GM19351 (cell line): ENCODE measurements at regions not wholly inside any gene's neighbourhood (a gene's known extent, or its start where the extent isn't known, plus 50 kb on each side); places are given as distances from the start of the nearest gene placed in this dataset.
"Not testable (repeated sequence)": the region's sequence is repeated elsewhere in the genome, so short reads cannot be mapped to it uniquely, and the experiment has no call there.

ENCODE experiments used
- ATAC-seq: cut with Tn5 transposase; IDR thresholded peaks from one replicate; pipeline ENCODE4 v1.9.1; 2021; ENCODE audit warnings: mild to moderate bottlenecking, moderate library complexity; ENCODE audit not compliant: unreplicated experiment

GRCh38 chr1:118575060-118575459 lies 390.0 kb upstream of the SPAG17 start:
- no peak for ATAC-seq

DNA sequence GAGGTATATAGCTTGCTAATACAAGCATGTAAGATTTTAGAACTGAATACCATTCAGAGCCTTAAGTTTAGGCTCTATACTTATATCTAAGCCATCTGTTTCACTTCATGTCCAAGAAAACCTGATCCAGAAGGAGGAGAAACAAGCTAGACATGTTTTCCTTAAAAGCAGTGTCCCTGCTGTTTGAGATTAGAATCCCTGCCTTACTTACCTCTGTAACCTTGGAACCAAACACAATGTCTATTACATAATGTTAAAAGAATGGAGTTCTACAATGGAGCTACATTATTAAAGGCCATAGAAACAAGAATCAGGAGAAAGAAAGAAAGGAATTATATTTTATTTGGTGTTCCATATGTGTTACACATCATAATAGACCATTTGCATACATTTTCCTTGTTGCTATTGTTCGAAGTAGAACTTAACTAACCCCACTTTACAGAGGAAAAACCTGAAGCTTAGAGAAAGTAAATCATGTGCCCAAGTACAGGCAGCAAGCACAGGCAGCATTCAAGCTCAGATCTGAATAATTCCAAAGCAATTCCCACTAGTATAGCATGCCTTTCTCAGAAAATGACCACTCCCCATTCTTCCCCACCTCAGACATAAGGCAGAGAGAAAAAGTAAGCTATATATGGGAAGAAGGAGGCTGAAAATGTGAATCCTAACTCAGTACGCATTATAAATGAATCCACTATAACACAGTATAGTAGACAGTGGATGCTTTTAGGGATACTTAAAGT lies 380.1 kb upstream of the SPAG17 start:
- no peak for ATAC-seq

GRCh38 chr1:118563981-118564951 lies 379.2 kb upstream of the SPAG17 start:
- peak; percentile 60 for ATAC-seq

DNA sequence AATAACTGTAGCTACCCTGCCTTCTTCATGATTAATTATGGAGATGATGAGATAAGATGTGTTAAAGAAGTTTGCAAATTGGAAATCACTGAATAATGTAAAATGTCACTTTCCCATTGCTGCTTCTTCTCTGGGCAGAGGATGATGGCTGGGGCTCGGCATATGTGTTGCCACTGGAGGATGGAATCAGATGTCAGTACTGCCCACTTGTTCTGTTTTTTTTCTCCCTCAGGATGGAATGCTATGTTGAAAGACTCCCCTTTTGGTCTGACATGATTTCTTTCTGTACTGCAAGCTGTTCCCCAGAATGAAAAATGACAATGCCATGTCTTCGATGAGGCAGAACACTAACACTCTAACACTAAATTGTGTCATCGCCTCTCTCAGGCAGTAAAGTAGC lies 373.9 kb upstream of the SPAG17 start:
- no peak for ATAC-seq

DNA sequence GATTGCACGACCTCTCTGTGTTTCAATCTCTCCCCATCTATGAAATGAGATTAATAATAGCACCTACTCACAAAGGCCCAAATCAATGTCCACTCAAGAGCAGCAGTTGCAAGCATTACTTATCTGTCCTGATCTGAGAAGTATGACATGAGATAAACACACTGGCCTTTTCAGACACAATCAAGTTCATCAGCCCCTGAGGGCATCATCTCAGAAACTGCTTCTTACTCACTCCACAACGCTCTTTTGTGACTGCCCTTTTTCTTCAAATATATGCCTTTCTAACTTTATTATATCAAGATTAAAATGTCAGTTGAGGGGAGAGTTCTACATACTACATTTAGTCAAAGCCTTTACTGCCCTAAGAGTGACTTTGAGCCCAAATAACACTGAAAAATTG lies 371.9 kb upstream of the SPAG17 start:
- no peak for ATAC-seq

DNA sequence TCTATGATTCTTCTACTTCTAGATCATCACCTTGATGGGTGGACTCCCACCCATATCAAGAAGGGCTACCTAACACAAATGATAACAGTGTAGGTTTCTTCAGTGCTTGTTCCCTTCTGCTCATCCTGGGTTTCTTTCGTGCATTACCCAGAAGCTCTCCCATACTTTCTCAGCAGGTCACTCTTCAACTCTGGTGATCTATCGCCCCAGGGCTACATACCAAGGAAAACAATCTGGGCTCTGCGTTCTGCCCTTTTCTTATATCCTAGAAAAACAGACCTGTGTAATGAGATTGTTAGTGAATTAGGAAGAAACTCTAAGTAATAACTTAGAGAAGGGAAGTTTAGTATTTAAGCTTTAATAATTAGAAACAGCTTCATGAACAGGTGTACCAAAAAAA lies 370.6 kb upstream of the SPAG17 start:
- no peak for ATAC-seq

GRCh38 chr1:118535901-118536300 lies 350.9 kb upstream of the SPAG17 start:
- ATAC-seq, result no peak

GRCh38 chr1:118511922-118512321 lies 326.9 kb upstream of the SPAG17 start:
- not testable (repeated sequence) for ATAC-seq

- ATAC-seq, result no peak
These were observed 319.8 kb upstream of the SPAG17 start for GRCh38 chr1:118504867-118505266.

DNA sequence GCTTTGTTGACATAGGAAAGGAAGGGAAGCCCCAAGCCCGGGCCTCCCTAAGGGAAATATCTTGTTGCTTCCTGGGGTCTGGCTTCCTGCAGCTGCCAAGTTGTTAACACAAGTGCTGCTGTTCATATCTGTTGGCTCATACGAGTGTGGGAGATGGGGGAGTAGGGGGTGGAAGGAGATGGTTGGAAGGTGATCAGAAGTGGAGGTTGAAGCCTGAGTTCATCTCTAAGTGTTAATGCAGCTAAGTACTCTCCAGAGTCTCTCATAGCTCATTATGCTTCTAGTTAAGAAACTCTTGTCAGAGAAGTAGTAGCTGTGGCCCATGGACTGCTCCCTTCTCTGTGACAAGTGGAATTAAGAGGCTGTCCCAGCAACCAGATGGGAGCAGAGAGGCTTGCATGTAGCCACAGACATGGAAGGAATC lies 319.2 kb upstream of the SPAG17 start:
- ATAC-seq, result no peak

DNA sequence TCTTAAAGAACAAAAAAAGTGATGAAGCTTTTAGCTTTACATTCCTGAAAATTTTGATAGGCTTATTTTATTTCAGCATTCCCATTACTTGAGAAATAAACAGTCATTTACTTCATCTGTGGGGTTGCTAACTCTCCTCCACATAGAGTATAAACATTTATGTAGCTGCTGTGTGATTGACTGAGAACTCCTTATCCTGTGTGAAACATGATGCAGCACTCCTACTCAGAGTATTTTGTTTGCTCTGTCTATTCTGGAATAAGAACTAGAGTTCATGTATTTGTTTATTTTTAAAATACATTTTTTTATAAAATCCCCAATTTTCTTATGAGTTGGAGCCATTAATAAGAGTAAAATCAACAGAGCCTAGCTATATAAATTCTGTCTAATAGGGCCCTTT lies 318.7 kb upstream of the SPAG17 start:
- no peak for ATAC-seq

DNA sequence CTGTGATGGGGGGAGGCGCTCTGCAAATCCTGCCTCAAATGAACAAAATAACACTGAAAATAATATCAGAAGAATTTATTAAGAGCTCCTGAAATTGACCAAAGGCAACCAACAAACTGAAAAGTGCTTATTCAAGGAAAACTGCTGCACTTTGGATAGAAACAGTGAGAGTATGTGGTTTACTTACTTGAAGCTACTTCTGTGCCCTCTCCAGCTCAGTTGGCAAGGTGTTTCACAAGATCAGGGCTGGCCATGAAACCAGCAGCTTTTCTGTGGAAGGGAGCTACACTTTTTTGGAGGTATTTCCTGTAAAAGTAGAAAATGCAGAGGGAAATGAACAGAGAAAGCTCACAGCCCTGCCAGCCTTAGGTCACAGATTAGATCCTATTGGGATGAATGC lies 310.0 kb upstream of the SPAG17 start:
- no peak for ATAC-seq

DNA sequence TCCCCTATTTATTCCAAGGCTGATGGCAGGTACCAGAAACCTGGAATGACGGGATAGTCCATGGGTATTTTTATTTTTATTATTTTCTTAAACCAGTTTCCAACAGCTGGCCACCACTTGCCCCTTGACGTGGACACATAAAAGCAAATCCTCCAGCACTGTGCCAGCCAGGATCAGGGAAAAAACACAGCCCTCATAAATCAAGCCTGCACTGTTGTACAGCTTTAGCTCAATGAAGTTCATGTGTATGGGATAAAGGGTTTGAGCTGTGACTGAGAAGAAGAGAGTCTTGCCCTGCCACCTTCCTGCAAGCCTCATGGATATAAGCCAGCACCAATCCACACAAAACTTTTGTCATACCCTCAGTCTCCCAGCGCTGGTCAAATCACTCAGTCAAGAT lies 303.8 kb upstream of the SPAG17 start:
- ATAC-seq, result no peak

GRCh38 chr1:118487932-118488331 lies 302.9 kb upstream of the SPAG17 start:
- no peak for ATAC-seq

DNA sequence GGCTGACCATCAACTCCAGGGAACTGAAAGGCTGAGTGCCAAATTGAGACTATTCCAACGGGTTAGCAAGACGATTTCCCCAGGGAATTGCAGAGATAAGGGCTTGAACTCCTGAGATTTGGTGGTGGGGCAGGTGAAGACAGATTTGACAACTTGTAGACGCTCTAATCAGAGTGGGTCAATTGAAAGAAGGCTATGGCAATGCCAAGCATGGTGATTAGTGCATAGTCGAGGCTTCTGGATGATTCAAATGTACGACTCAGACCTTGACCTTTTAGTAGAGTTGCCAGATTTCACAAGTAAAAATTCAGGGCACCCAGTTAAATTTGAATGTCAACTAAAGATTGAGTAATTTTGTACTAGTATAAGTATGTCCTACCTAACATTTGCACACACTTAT lies 302.1 kb upstream of the SPAG17 start:
- ATAC-seq, result no peak

DNA sequence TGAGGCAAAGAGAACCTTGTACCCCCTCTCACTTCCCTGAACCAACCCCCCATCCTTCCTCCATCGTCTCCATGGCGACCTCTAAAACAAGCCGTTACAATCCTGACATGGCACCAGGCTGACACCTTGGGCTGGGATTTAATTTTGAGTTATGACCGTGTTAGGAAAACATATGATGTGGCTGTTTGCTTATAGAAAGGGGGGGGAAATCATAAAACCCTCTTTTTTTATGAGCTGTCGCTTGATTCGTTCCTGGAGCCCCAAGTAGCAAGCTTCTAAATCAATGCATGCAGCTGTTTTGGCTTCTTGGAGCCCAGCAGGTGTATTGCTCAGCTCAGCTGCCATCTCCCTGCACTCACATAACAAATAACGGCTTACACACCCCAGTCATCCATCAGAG lies 301.2 kb upstream of the SPAG17 start:
- ATAC-seq, result no peak

GRCh38 chr1:118485757-118486156 lies 300.7 kb upstream of the SPAG17 start:
- ATAC-seq, result no peak

- ATAC-seq, result no peak
These were observed 299.9 kb upstream of the SPAG17 start for GRCh38 chr1:118484893-118485292.

- no peak for ATAC-seq
These were observed 298.4 kb upstream of the SPAG17 start for GRCh38 chr1:118483245-118484006.

GRCh38 chr1:118481126-118481525 lies 296.1 kb upstream of the SPAG17 start:
- ATAC-seq, result no peak

- ATAC-seq, result no peak
These were observed 294.3 kb upstream of the SPAG17 start for GRCh38 chr1:118479351-118479750.
